Activated CD4-positive, CD25-positive, alpha-beta regulatory T cell (primary cell): ENCODE measurements at regions not wholly inside any gene's neighbourhood (a gene's known extent, or its start where the extent isn't known, plus 50 kb on each side); places are given as distances from the start of the nearest gene placed in this dataset.
"Not testable (repeated sequence)": the region's sequence is repeated elsewhere in the genome, so short reads cannot be mapped to it uniquely, and the experiment has no call there.

Source experiments
- DNase-seq, 4 experiments: peaks; one replicate each; lab custom pipeline; 2025; lab: John Stamatoyannopoulos, UW

DNA sequence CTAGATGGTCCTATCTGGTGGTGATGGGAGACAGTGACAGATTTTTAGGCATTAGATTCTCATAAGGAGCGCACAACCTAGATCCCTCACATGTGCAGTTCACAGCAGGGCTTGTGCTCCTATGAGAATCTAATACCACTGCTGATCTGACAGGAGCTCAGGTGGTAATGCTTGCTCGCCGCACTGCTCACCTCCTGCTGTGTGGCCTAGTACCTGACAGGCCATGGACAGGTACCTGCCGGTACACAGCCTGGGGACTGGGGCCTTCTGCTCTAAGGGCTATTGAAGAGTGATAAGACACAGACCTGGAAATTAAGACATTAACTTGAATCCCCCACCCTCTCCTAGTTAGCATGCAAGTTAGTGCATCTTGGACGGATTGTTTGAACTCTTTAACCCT is 64.4 kb downstream of the KLRB1 start:
- not testable (repeated sequence) for DNase-seq

DNA sequence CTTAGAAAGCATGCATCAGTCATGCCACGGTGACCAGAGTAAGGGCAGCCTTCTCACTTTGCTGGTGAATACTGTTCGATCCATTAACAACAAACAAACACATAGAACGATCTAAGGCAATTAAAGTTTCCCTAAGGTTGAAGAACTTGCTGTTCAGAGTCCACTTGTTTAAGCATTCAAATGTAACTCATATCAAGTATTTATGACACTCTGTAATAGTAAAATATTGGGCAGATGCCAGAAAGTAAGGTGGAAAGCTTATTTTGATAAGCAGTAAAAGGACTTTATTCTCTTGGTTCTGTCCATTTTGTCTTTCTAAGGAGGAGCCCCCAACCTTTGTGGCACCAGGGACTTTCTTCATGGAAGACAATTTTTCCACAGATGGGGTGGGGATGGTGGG is 64.9 kb downstream of the KLRB1 start:
- not testable (repeated sequence) for DNase-seq

DNA sequence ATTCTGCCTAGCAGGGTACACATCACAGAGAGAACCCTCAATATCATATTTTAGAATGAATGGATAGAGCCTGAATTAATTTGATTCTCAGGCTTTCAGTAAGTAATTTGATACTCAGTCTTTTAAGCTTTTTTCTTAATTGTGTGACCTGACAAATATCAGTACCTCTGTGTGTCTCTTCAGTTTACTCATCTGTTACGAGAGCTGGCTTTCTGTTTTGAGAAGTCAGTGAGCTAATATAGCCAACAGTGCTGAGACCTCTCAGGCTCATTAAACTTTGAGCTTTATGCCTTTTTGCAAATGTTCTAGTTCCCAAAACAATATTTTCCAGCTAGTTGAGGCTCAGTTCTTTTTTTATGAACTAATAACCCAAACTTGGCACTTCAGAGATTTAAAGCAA is 91.8 kb downstream of the KLRB1 start:
- not testable (repeated sequence) for DNase-seq

DNA sequence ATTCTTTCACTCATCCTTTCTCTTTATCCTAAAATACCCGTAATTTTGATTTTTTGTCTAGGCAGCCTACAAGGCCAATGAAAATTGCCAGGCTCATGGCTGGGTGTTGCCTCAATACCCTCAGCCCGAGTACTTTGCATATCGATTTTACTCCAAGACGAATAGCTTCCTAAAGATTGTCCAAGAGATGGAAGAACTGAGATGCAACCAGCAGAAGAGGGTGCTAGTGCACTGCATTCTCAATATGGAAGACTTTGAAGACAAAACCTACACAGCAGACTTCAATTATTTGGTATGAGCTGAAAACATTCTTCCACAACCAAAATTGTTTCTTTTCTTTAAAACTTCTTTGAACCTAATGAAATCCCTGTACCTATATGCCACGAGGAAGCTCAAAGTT is 95.0 kb downstream of the KLRB1 start:
- not testable (repeated sequence) for DNase-seq

DNA sequence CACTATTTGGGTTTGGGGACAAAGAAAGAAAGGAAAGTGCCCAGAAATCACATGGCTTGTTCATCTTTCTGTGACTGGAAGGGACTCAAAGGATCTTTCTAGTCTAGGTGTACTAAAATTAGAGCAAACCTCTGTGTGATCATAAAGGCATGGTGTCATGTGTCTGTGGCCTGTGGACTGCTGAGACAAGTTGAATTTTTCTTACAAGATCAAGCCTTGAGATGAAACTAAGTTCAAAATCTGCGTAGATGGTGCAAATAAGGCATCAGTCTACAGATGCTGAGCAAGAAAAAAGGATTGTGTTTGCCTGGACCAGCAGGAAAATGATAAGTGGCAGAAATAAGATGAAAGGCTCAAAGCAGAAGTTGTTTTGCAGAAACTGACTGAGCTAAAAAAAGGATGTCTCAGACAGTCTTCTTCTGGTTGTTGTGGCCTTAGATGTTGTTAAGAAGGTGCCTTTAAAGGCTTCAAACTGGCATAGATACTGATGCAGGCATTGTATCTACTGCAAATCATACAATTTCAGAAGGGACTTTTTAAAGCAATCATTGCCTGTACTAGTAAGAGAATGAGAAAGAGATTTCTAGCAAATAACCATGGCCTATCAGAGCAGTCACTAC is 97.2 kb downstream of the KLRB1 start:
- not testable (repeated sequence) for DNase-seq

DNA sequence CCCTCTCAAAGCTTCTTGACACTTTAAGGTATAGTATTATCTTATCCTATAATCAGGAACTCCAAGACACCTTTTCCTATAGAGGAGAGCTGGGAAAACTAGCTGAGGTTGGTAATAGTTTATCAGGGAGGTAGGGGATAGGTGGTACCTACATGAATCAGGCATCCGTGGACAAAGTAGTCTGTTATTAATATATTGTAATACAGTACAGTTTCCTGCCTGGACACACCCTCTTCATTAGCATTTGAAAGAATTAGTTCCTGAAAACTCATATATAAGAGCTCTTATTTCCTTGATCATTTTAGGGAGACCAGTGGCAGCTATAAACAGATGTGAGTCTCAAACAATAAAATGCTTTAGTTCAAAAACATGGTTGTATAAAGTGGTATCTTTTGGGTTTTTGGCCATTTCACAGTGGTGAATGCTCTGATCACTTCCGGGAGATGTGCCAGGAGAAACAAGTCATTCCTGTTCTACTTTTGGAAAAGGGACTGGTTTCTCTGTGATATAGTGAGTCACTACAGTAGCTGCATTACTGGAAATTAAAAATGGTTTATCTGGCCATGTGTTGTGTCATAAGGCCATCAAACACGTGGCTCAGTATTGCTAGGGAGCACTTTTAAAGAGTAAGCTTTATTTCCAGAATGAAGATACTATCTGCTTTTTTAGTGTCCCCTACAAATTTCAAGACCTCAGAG is 98.1 kb downstream of the KLRB1 start:
- no peak for DNase-seq

DNA sequence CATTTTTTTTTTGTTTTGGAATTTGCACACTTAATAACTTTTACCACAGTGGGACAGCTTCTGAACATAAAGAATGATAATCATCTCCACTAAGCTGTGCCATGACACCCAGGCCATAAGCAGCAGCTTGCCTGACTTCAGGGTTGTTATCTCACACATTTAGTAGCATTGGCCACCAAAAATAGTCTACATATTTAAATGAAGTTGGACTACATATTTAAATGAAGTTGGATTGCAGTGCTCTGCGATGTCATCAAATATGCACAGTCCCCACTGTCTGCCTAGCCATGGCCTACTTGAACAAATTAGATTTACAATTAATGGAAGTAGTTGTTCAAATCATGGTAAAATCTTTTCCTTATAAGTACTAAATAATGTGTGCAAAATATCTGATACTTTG is 101.0 kb downstream of the KLRB1 start:
- no peak for DNase-seq

DNA sequence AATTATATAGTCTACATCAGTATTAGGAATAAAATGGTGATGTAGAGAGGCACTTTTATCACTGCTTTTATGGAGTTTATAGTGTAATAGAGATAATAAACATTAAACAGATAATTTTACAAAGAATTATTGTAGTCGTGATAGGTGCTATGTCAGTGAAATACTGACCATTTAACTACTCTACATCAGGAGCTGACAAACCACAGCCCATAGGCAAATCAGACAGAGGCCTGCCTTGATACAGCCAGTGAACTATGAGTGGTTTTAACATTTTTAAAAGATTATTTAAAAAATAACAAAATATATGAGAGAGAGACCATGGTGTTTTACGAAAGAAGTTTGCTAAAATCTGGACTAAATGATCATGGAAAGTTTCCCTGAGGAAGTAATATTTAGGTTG is 104.3 kb downstream of the KLRB1 start:
- not testable (repeated sequence) for DNase-seq

DNA sequence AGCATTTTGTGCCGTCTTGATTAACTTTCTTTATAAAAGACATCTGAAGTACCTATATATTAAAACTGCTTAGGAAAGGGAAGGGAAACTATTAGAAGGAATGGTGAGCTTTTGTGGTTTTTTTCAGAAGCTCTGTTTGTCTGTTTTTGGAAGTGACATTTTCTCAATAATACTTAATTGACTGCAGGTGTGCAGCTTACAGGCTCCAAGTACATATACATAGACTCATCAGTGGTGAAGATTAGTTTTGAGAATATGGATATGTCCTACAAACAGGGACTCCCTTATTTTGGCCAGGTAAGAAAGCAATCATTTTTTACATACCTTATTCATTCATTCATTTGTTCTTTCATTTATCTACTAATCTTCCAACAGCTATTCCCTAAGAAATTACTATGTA is 104.9 kb downstream of the KLRB1 start:
- DNase-seq, result not testable (repeated sequence)

DNA sequence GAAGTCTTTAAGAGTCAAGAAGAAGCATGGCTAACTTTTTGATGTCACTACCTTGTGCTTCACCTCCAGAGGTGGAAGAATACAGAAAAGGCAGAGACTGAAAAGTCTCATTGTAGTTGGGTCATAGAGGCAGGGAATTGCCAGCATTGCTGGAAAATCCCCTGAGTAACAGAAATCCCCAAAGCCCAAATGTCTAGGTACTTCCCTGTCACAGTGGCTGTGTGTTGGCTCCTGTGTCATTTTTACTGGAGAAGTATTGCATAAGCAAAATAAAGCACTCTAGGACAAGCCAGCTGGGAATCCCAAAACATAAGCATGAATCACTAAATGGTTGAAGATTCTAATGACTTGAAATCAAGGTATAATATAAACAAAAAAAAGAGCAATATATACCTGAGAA is 114.4 kb downstream of the KLRB1 start:
- DNase-seq, result not testable (repeated sequence)

DNA sequence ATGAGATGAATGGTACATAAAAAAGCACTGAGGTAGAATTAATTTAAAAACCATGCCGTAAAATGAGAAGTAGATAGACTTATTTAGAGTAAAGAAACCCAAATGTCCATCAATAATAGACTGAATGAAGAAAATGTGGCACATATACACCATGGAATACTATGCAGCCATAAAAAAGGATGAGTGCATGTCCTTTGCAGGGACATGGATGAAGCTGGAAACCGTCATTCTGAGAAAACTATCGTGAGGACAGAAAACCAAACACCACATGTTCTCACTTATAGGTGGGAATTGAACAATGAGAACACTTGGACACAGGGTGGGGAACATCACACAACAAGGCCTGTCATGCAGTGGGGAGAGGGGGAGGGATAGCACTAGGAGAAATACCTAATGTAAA is 126.4 kb downstream of the KLRB1 start:
- DNase-seq, result not testable (repeated sequence)

DNA sequence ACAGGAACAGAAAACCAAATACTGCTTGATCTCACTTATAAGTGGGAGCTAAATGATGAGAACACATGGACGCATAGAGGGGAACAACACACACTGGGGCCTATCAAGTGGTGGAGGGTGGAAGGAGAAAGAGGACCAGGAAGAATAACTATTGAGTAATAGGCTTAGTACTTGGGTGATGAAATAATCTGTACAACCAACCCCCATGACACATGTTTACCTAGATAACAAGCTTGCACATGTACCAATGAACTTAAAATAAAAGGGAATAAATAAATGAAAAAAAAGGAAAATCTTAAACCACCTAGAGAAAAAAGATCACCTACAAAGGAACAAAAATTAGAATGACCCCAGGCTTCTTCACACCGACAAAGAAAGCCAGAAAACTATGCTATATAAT is 133.5 kb downstream of the KLRB1 start:
- DNase-seq, result not testable (repeated sequence)

DNA sequence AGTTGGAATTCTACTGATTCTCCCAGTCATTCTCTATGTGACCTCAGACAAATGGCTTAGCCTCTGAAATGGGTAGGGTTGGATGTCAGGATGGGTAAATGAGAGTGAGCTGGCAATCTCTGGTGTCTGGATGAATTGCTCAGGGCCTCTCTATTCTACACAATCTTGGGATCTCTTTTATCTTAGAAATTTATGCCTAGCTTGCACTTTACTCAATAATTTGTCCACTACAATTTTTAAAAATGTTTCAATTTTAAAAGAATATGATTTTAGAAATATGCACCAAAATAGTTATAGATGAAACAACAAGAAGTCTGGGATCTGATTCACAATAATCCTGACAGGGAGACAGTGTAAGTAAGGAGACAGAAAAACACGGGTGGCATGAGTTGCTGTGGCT is 134.1 kb downstream of the KLRB1 start:
- not testable (repeated sequence) for DNase-seq

DNA sequence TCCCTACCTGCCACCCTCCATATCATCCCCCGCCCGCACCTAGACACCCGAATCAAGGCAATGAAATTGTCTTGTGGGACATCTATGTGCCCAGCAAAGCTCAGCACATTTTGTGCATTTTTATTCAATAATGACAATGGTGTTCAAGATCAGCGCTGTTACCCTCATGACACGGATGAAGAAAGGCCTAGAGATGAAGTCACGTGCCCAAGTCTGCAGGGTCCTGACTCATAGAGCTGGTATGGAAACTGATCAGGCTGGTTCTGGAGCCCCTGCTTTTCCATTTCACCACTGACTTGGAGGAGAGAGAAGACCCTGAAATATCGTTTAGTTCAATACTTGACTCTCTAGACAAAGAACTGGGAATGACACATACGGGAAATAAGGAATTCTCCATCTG is 136.2 kb downstream of the KLRB1 start:
- DNase-seq, result not testable (repeated sequence)

DNA sequence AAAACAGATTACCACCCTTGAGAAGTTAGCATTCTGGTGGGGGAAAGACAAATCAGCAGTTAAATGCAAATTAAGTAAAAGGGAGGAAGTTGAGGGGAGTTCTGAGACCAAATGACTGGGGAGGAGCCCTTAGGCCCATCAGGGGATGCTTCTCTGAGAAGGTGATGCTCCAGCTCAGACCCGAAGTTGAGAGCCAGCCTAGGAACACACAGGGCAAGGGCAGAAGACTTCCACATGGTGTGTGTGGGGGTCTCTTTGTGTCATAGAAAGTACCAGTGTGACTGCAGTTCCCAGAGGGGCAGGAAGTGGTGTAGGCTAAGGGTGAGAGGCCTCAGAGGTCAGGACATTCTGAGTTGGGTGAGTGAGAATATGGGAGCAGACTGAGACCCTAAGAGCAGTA is 137.3 kb downstream of the KLRB1 start:
- DNase-seq, result not testable (repeated sequence)

DNA sequence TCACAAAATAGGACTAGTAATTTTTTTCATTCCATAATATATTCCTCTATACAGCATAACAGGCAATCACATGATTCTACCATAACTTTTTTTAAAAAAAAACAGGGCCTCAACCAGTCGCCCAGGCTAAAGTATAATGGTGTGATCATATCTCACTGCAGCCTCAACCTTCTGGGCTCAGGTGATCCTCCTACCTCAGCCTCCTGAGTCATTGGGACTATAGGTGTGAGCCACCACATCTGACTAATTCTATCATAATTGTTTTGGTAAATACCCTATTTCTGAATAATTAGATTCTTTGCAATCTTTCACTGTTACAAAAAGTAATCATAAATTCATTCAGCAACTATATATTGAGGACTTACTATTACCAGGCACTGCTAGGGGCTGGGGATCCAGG is 137.8 kb downstream of the KLRB1 start:
- DNase-seq, result not testable (repeated sequence)

DNA sequence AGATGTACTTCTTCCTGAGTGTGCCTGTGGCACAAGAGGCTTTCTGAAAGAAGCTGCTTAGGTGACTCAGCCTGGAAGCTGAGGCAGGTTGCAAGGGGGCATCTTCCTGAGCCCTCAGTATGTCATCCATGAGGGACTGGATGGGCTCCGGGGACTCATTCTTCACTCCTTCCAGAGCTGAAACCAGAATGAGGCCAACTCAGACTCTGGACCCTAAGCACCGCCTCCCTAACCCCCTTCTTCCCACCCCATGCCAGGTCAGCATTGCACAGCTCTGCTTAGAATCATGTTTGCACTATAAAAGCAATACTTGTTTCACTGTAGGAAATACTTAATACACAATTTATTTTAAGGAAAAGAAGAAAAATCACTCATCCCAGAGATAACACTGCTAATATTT is 138.3 kb downstream of the KLRB1 start:
- not testable (repeated sequence) for DNase-seq

DNA sequence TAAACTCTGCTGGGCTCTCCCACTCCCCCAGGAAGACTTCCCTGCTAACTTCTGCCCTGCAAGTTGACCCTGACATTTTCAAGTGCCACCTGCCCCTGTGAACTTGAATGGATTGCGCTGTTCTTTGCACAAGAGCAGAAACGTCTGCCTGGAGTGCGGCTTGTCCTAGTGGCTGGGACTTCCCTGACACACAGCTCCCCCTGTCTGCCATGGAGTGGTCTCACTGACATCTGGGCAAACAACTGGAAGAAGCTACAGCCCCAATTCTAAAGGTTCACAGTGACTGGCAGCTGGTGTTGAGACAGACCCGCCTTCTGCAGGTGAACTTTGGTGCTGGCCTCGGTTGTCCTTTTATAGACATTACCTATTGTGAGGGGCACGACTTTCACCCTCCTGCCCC is 138.7 kb downstream of the KLRB1 start:
- not testable (repeated sequence) for DNase-seq

DNA sequence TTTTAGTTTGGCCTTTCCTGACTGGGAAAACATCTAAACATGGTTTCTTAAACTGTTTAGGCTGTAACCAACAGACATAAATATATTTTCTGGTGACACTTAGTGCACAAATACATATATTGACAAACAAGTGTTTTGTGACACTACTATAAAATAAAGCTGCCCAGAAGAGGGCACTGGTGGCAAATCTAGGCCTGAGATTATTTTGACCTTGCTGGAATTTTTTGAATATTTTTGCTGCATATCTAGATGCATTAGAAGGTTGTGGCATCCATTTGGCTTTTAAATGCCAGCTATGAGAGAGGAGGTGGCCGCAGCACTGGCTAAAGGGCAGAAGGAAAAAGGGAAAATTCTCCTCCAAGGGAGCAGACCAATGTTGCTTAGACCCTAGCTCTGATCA is 139.6 kb downstream of the KLRB1 start:
- not testable (repeated sequence) for DNase-seq

DNA sequence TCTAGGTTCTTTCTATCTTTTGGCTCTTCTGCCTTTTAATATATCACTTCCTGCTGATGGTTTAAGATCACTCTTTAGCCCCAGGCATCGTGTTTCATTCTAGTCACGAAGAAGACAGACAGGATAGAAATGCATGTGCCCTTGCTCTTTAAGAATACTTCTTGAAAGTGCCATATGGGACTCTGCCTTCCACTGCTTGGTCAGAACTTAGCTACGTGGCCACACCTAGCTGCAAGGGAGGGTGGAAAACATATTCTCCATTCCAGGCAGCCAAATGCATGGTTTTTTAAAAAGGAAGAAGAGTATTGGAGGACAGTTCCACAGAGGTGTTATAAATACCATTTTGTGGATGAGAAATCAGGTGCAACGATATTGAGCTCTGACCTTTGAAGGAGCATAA is 143.3 kb downstream of the KLRB1 start:
- no peak for DNase-seq

DNA sequence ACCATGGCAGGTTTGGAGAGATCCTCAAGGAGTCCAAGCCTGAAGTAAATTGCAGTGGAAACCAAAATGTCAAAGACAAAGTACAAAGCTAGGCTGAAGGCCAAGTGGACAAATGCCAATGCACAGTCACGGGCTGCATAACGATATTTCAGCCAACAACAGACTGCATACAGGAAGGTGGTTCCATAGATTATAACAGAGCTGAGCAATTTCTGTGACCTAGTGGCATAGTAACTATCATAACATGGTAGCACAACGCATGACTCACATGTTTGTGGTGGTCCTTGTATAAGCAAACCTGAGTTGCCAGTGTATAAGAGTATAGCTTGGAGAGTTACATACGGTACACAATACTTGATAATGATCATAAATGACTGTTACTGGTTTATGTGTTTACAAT is 152.2 kb downstream of the KLRB1 start:
- DNase-seq, result not testable (repeated sequence)

DNA sequence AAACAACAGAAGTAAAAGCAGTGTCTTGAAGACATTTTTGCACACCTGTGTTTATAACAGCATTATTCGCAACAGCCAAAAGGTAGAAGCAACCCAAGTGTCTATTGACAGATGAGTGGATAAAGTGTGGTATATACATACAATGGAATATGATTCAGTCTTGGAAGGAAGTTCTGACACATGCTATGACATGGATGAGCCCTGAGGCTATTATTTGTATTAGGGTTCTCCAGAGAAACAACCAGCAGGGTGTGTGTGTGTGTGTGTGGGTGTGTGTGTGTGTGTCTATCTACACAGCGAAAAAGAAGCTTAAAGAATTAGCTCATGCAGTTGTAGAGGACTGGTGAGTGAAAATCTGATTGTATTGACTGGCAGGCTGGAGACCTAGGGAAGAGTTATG is 153.7 kb downstream of the KLRB1 start:
- DNase-seq, result not testable (repeated sequence)

DNA sequence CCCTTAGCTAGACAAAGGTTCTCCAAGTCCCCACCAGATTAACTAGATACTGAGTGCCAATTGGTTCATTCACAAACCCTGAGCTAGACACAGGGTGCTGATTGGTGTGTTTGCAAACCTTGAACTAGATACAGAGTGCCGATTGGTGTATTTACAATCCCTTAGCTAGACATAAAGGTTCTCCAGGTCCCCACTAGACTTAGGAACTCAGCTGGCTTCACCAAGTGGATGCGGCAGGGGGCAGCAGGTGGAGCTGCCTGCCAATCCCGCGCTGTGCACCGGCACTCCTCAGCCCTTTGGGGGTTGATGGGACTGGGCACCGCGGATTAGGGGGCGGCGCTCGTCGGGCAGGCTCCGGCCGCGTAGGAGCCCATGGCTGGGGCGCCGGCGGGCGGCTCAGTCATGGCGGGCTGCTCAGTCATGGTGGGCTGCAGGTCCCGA is 157.6 kb downstream of the KLRB1 start:
- not testable (repeated sequence) for DNase-seq

DNA sequence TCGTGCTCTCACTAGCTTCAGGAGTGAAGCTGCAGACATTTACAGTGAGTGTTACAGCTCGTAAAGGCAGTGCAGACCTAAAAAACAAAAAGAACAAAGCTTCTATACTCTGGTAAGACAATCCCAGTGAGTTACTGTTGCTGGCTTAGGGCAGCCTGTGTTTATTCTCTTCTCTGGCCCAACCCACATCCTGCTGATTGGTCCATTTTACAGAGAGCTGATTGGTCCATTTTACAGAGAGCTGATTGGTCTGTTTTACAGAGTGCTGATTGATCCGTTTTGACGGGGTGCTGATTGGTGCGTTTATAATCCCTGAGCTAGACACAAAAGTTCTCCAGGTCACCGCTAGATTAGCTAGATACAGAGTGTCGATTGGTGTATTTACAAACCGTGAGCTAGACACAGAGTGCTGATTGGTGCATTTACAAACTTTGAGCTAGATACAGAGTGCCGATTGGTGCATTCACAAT is 158.0 kb downstream of the KLRB1 start:
- not testable (repeated sequence) for DNase-seq
